ENCODE measurements at regions not wholly inside any gene's neighbourhood (a gene's known extent, or its start where the extent isn't known, plus 50 kb on each side); places are given as distances from the start of the nearest gene placed in this dataset.

DNA sequence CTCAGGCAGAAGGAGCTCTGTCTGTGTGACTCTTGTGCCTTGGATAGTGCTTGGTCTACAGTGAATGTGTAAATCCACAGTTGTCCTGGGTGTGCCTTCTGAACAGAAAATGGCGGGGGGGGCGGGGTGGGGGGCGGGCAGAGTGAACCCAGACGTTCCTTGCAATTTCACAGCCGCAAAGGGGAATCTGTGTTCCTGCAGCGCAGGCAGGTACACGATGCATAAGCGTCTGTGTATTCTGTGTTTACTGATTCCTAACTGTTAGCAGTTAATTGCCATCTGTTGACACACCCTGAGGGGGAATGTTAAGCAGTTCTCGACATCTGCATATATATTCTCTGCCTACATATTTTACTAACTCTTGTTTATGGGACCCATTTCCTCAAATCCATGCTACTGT is 123.5 kb upstream of the ZFHX3 start:
- intact Hi-C loops (cut with micrococcal nuclease), result no loop called here
- Histone ChIP-seq H3K9me2 (ENCODE audit: insufficient read depth) (no peaks in the 10 kb centered on the region), H2AFZ (ENCODE audit: low read depth, low read length, poor library complexity, severe bottlenecking) (no peak overlapping the region), H3K79me2 (ENCODE audit: insufficient read depth, low read length) (no peaks in the 10 kb centered on the region), H3K4me3 (replicated peaks in 1 of 2; ENCODE audit: low read depth in 1 of 2, low read length in 2 of 2) (no peak overlapping the region), H3K9ac (ENCODE audit: low read length) (no peak overlapping the region), H3K36me3 (ENCODE audit: control insufficient read depth in 1 of 2, insufficient read depth in 2 of 2, low read length in 2 of 2) (no peaks in the 10 kb centered on the region), H3K4me1 (ENCODE audit: control insufficient read depth in 1 of 2, insufficient read depth in 2 of 2, low read length in 2 of 2) (no peaks in the 10 kb centered on the region; a peak in 2 of 4 replicates), H3K27ac (ENCODE audit: low read depth, low read length) (no peak overlapping the region), H3K4me2 (ENCODE audit: low read length) (no peak overlapping the region), H3K27me3 (ENCODE audit: insufficient read depth, low read length) (no peaks in the 10 kb centered on the region; the same call in 1 of the 2 replicates), H3K9me3 (ENCODE audit: control insufficient read depth in 1 of 2, insufficient read depth in 1 of 2, low read depth in 1 of 2, low read length in 2 of 2) (no peaks in the 10 kb centered on the region), H4K20me1 (ENCODE audit: insufficient read depth) (no peaks in the 10 kb centered on the region)
- ChIA-PET RAD21 (ENCODE audit: low non-redundant PET in 1 of 2, low total read pairs in 2 of 2, uncharacterized antibody in 2 of 2, unreplicated experiment in 2 of 2) (no interaction called here), POLR2A (no interaction called here), CTCF (no interaction called here)
- no TSS peak for BruUV-seq (replicated peaks)
- DNase-seq (ENCODE audit: low read depth, low spot score) (no peak), ATAC-seq (no peak)
- TF ChIP-seq SRF (IDR thresholded peaks at IDR 0.05; ENCODE audit: low read depth) (no peak), SP1 (IDR thresholded peaks at IDR 0.05; ENCODE audit: low read depth) (no peak), POLR2AphosphoS5 (IDR thresholded peaks at IDR 0.05; ENCODE audit: low read depth, low read length) (no peak), ZFX (IDR thresholded peaks at IDR 0.05) (no peak), CTCF (IDR thresholded peaks at IDR 0.05 in 2 of 3, conservative IDR thresholded peaks at IDR 0.05 in 1 of 3; ENCODE audit: borderline replicate concordance in 1 of 3, insufficient read depth in 1 of 3, low read depth in 2 of 3, low read length in 2 of 3) (no peak), MAX (IDR thresholded peaks at IDR 0.05) (no peak), EZH2phosphoT487 (IDR thresholded peaks at IDR 0.05; ENCODE audit: borderline replicate concordance) (no peak), TCF7L2 (IDR thresholded peaks at IDR 0.05; ENCODE audit: borderline replicate concordance, extremely low read depth, insufficient read depth, insufficient read length) (no peak)

DNA sequence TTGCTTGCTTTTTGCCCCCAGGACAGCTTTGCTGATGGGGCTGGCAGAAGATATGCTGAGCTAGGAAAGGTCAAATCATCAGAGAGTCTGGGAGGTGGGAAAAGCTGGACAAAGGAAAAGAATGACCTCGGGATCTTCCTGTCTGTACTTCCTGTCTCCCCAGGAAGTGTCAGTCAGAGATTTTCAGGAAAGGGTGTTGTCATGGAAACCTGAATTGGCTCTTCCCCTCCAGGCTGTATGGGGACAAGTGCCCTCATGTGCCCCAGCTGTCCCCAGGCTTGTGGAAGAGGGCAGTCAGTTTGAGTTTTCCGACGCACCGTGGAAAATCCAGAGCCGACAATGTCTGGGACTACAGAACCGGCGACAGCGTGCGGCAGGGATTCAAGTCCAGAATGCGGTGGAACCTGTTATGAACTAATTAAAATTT is 122.7 kb upstream of the ZFHX3 start:
- Histone ChIP-seq H3K4me3 (replicated peaks in 1 of 2; ENCODE audit: low read depth in 1 of 2, low read length in 2 of 2) (no peak overlapping the region), H3K27me3 (ENCODE audit: insufficient read depth, low read length) (no peaks in the 10 kb centered on the region; the same call in 1 of the 2 replicates), H3K9ac (ENCODE audit: low read length) (no peak overlapping the region), H3K9me3 (ENCODE audit: control insufficient read depth in 1 of 2, insufficient read depth in 1 of 2, low read depth in 1 of 2, low read length in 2 of 2) (no peaks in the 10 kb centered on the region), H4K20me1 (ENCODE audit: insufficient read depth) (no peaks in the 10 kb centered on the region), H2AFZ (ENCODE audit: low read depth, low read length, poor library complexity, severe bottlenecking) (peak overlapping the region; percentile 35), H3K4me2 (ENCODE audit: low read length) (no peak overlapping the region), H3K27ac (ENCODE audit: low read depth, low read length) (no peak overlapping the region), H3K4me1 (ENCODE audit: control insufficient read depth in 1 of 2, insufficient read depth in 2 of 2, low read length in 2 of 2) (no peaks in the 10 kb centered on the region; a peak in 2 of 4 replicates), H3K79me2 (ENCODE audit: insufficient read depth, low read length) (no peaks in the 10 kb centered on the region), H3K36me3 (ENCODE audit: control insufficient read depth in 1 of 2, insufficient read depth in 2 of 2, low read length in 2 of 2) (no peaks in the 10 kb centered on the region), H3K9me2 (ENCODE audit: insufficient read depth) (no peaks in the 10 kb centered on the region)
- no peak for TF ChIP-seq MAX (IDR thresholded peaks at IDR 0.05)
- TF ChIP-seq FOSL1 (IDR thresholded peaks at IDR 0.05; ENCODE audit: low read depth), result no peak
- TF ChIP-seq SRF (IDR thresholded peaks at IDR 0.05; ENCODE audit: low read depth), result no peak
- no peak for TF ChIP-seq ZFX (IDR thresholded peaks at IDR 0.05)
- TF ChIP-seq CBX3 (IDR thresholded peaks at IDR 0.05; ENCODE audit: low read depth), result no peak
- TF ChIP-seq RAD21 (IDR thresholded peaks at IDR 0.05; ENCODE audit: low read depth), result no peak
- TF ChIP-seq POLR2AphosphoS5 (IDR thresholded peaks at IDR 0.05; ENCODE audit: low read depth, low read length), result no peak
- TF ChIP-seq, protein P1, sequence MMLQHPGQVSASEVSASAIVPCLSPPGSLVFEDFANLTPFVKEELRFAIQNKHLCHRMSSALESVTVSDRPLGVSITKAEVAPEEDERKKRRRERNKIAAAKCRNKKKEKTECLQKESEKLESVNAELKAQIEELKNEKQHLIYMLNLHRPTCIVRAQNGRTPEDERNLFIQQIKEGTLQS (IDR thresholded peaks at IDR 0.05), result no peak
- no peak for TF ChIP-seq SIN3A (IDR thresholded peaks at IDR 0.05; ENCODE audit: low read depth)
- TF ChIP-seq ELF1 (IDR thresholded peaks at IDR 0.05; ENCODE audit: borderline replicate concordance, low read depth), result no peak
- no peak for TF ChIP-seq TCF7L2 (IDR thresholded peaks at IDR 0.05; ENCODE audit: borderline replicate concordance, extremely low read depth, insufficient read depth, insufficient read length)
- no peak for TF ChIP-seq SP1 (IDR thresholded peaks at IDR 0.05; ENCODE audit: low read depth)
- TF ChIP-seq EZH2phosphoT487 (IDR thresholded peaks at IDR 0.05; ENCODE audit: borderline replicate concordance), result no peak
- no peak for TF ChIP-seq EZH2 (IDR thresholded peaks at IDR 0.05)
- no TSS peak for BruUV-seq (replicated peaks)
- ATAC-seq (no peak), DNase-seq (ENCODE audit: low read depth, low spot score) (no peak)
- CTCF ChIA-PET, result interaction anchor here (1.1 kb wide), 1 partner anchor 338 kb away, joined by 5 read pairs; no protein-coding TSS in a partner anchor
- RAD21 ChIA-PET (ENCODE audit: low non-redundant PET in 1 of 2, low total read pairs in 2 of 2, uncharacterized antibody in 2 of 2, unreplicated experiment in 2 of 2), result no interaction called here
- intact Hi-C loops (cut with micrococcal nuclease), result no loop called here
- POLR2A ChIA-PET, result interaction anchor here (0.5 kb wide), 1 partner anchor 15 kb away, joined by 3 read pairs; no protein-coding TSS in a partner anchor
